ENCODE measurements at regions not wholly inside any gene's neighbourhood (a gene's known extent, or its start where the extent isn't known, plus 50 kb on each side); places are given as distances from the start of the nearest gene placed in this dataset.

GRCh38 chr3:26280517-26280916 is 342.1 kb upstream of the LRRC3B start:
- no peak for TF ChIP-seq EZH2phosphoT487 (IDR thresholded peaks at IDR 0.05; ENCODE audit: borderline replicate concordance, low read length)
- TF ChIP-seq CTCF (conservative IDR thresholded peaks at IDR 0.05; ENCODE audit: low read depth, low read length): no peak
